ENCODE measurements at regions not wholly inside any gene's neighbourhood (a gene's known extent, or its start where the extent isn't known, plus 50 kb on each side); places are given as distances from the start of the nearest gene placed in this dataset.

DNA sequence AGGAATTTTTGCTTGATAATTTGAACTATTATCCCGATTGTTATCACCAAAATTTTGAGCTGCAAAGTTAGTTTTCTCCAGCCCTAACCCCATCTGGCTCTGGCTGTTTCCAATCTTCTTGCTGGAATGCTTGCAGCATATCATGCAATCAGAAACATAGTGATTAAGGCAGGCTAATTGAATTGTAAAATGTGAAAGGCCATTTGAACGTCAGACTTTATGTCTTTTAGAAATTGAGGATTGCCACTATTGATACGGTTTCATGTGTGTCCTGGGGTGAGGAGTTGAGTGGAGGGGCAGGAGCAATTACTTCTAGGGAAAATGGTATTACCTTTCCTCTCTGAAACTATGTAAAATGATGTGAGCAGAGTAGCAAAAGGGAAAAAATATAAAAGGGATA lies 1674.5 kb upstream of the LRRTM1 start:
- ATAC-seq (ENCODE audit: low FRiP score) (no peak), DNase-seq (ENCODE audit: low spot score) (no peak)
- TF ChIP-seq, protein P1, sequence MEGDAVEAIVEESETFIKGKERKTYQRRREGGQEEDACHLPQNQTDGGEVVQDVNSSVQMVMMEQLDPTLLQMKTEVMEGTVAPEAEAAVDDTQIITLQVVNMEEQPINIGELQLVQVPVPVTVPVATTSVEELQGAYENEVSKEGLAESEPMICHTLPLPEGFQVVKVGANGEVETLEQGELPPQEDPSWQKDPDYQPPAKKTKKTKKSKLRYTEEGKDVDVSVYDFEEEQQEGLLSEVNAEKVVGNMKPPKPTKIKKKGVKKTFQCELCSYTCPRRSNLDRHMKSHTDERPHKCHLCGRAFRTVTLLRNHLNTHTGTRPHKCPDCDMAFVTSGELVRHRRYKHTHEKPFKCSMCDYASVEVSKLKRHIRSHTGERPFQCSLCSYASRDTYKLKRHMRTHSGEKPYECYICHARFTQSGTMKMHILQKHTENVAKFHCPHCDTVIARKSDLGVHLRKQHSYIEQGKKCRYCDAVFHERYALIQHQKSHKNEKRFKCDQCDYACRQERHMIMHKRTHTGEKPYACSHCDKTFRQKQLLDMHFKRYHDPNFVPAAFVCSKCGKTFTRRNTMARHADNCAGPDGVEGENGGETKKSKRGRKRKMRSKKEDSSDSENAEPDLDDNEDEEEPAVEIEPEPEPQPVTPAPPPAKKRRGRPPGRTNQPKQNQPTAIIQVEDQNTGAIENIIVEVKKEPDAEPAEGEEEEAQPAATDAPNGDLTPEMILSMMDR (IDR thresholded peaks at IDR 0.05) = no peak

DNA sequence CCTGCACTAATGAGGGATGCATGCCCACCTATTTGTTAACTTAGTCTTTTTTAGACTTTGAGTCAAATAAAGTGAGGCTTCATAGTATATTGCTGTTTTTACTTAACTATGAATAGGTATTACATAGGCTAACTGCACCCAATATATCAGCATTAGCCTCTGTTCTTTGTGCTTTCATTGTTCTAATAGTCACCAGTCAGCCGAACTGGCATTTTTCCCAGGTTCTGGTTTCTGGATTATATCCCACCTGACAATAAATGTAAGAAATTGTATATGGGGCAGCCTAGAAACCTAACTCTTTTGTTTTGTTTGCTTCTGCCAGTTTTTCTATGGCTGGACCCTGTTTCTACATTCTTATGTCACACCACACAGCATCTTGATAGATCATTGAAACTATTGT lies 1672.4 kb upstream of the LRRTM1 start:
- DNase-seq (ENCODE audit: low spot score) = no peak
- ATAC-seq (ENCODE audit: low FRiP score) = no peak
- TF ChIP-seq, protein P1 (IDR thresholded peaks at IDR 0.05) = no peak

DNA sequence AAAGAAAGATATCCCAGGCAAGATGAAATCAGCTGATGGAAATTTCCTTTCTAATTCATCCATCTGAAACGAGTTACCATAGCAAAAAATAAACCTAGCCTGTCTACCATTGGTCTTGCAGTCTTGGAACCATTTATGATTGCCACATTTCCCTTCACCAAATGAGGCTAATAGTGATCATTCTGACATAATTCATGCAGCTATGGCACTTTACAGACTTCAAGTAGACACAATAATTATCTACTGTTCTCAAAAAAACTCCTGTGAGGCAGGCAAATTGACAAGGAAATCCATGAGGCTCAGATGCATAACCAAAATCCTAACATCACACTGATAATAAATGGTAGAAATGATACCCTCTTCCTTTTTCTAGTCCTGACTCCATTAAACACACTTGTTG lies 1669.7 kb upstream of the LRRTM1 start:
- ATAC-seq (ENCODE audit: low FRiP score) (no peak), DNase-seq (ENCODE audit: low spot score) (no peak)
- TF ChIP-seq, protein P1 (IDR thresholded peaks at IDR 0.05) = no peak

DNA sequence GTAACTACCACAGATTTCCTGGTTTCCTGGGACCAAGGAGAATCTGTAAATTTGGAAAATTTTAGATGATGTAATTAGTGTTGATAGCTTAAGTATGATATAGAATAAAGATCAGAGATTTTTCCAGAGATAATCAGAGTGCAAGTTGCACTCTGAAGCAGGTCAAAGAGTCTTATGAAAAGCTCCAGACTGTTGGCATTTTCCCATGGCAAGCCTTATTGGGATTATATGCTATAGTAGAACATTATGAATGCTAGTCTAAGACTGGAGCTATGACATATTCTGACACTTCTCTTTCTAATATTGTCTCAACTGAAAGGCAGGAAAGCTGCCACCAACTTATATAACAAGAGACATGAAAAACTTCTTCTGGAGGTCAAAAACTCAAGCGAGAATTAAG lies 1638.3 kb upstream of the LRRTM1 start:
- ATAC-seq (ENCODE audit: low FRiP score) (no peak), DNase-seq (ENCODE audit: low spot score) (no peak)
- TF ChIP-seq, protein P1 (IDR thresholded peaks at IDR 0.05) = no peak

DNA sequence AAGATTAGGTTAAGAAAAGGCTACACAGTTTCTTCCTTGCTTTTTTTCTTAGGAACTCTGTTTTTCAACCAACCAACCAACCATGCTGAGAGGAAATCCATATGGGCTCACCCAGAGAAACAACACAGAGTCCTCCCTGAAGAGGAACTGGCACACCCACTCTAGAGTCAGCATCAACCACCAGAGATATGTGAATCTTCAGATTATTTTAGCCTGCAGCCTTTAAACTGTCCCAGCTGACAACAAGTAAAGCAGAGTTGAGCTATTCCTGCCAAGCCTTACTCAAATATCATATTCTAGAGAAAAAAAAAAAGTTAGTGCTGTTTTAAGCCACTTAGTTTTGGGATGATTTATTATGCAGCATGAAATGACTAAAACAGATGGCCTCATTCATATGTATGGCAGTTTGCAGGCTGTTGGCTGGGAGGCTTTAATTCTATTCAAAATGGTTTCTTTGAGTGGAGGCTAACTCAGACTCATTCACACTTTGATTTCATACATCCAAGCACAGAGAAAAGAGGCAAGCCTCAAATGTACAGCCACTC lies 1637.7 kb upstream of the LRRTM1 start:
- TF ChIP-seq, protein P1 (IDR thresholded peaks at IDR 0.05) = no peak
- DNase-seq (ENCODE audit: low spot score) (no peak), ATAC-seq (ENCODE audit: low FRiP score) (no peak)

DNA sequence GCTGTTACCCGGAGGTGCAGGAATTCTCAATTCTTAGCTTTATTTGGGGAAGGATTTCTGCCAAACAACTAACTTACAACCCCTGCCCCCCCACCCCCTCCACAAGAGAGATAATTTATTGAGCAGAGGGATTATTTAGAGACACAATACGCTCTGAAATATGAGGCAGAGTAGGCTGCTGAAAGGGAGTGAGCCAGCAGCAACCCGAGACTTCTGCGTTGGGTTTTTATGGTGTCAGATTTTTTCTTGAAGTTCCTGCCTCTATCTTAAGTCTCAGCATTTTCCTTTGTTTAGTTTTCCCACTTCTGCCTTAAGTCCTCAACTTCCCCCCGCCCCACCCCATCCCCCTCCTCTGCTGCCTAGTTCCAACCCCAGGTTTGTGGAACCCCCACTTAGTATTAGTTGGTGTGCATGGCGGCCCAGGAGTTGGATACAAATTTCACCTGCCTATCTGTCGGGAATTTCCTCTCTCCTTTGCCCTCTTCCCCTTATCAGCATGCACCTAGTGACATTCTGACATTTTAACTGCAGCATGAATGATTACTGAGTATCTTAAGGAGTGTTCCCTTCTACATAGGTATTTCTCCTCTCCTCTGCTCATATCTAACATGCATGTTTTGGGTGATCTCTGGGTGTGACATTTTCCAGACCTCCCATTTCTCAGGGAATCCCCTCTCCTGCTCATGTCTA lies 1635.9 kb upstream of the LRRTM1 start:
- ATAC-seq (ENCODE audit: low FRiP score) (no peak), DNase-seq (ENCODE audit: low spot score) (no peak)
- TF ChIP-seq, protein P1 (IDR thresholded peaks at IDR 0.05) = no peak

DNA sequence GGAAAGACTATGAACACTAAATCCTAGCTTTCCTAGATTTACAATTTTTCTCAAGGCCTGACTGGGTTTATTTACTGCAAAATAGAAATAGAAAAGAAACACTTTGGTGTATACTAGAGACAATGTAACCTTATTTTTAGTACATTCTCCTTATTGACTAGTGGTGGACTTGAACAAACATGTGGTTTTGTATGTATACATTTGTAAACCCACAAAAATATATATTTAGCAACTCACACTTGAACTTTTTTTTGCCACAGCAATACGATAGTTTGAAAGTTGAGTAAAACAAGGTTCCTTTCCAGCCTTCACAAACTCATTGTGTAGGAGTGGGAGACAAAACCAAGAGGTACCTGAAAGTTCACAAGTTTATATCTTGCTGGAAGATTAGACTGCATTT lies 1633.4 kb upstream of the LRRTM1 start:
- ATAC-seq (ENCODE audit: low FRiP score) (no peak), DNase-seq (ENCODE audit: low spot score) (no peak)
- TF ChIP-seq, protein P1 (IDR thresholded peaks at IDR 0.05) = no peak

Measured in omental fat pad (tissue), 3 donors.